ENCODE measurements at regions not wholly inside any gene's neighbourhood (a gene's known extent, or its start where the extent isn't known, plus 50 kb on each side); places are given as distances from the start of the nearest gene placed in this dataset.

DNA sequence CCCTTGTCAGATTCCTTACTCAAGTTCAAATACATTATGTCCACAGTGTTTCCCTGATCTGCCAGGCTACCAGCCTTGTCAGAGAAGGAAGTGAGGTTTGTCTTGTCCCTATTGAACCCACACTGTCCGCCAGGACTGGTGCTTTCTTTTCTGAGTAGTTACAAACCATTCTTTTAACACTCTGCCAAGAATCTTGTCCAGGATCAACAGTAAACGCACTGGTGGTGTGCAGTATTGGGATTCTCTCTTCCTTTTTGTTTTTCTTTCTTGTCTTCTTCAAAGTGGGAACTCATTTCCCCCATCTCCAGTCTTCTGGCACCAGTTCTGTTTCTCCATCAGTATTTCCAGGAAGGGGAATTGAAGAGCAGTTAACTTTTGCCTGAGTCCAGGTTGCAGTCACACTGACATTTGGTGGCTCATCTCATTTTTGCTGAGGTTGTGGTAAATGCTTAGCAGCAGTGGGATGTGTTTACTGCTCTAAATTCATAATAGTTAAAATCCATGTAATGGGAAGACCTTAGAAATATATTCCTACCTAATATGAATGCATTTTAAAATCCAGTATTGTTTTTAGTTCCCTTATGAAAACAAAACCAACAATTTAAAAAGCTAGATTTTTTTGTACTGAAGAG lies 295.3 kb downstream of the PRL start:
- TF ChIP-seq GABPA (IDR thresholded peaks at IDR 0.05; ENCODE audit: low read depth) (no peak), SPI1 (IDR thresholded peaks at IDR 0.05; ENCODE audit: borderline replicate concordance, low read depth) (no peak)
